GM21526 (cell line): ENCODE measurements at regions not wholly inside any gene's neighbourhood (a gene's known extent, or its start where the extent isn't known, plus 50 kb on each side); places are given as distances from the start of the nearest gene placed in this dataset.
"Not testable (repeated sequence)": the region's sequence is repeated elsewhere in the genome, so short reads cannot be mapped to it uniquely, and the experiment has no call there.

Source experiments
- ATAC-seq: cut with Tn5 transposase; IDR thresholded peaks from one replicate; pipeline ENCODE4 v1.9.1; 2021; ENCODE audit warnings: moderate library complexity; ENCODE audit not compliant: unreplicated experiment, low FRiP score

DNA sequence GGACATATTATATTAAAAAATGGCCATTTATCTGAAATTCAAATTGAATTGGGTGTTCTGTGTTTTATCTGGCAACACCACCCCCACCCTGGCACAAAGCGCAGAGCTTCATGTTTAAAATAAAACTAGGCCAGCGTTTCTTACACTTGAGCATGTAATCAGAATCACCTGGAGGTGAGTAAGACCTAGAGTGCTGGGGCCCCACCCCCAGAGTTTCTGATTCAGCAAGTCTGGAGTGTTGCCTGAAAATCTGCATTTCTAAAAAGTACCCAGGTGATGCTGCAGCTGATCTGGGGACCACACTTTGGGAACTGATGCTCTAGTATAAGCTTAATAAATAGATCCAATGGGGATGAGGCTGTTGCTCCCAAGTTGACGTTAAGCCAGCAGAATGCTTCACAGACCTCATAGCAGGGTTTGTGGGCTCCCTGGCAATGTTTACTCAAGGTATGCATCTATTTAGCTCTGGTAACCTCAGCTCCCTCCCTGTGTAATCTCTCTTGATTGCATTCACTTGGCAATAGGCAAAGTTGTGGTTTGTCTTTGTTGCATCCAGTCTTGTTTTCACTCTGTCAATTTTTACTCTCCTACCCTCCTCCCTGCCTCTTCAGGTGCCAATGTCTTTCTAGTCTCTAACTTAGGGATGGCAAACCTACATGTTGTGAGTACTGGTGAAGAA is 99.8 kb upstream of the TEX13D start:
- peak; percentile 83 for ATAC-seq

DNA sequence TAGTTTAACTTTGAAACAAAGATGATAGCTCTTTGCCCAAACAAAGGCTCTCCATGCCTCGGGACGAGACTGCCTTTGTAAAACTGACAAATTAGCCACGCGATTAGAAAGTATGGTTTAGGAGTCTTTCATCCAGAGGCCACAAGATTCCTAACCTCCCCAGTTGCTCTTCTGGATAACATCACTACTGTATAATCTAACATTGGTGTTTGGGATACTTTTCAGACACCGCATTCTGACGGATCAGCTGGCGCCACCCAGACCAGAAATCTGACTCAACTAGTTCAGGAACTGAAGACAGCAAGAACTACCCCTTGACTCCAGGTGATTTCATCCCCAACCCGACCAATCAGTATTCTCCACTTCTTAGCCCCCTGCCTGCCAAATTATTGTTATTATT is 98.1 kb upstream of the TEX13D start:
- ATAC-seq = no peak

GRCh38 chrX:124238268-124238667 is 94.2 kb upstream of the TEX13D start:
- no peak for ATAC-seq

- no peak for ATAC-seq
Measured at GRCh38 chrX:124239324-124239723, 93.1 kb upstream of the TEX13D start.

- ATAC-seq = peak; percentile 85
Measured at GRCh38 chrX:124239911-124240310, 92.5 kb upstream of the TEX13D start.

GRCh38 chrX:124240422-124240821 is 92.0 kb upstream of the TEX13D start:
- peak; percentile 24 for ATAC-seq

GRCh38 chrX:124242131-124242530 is 90.3 kb upstream of the TEX13D start:
- no peak for ATAC-seq

GRCh38 chrX:124249345-124249744 is 83.1 kb upstream of the TEX13D start:
- ATAC-seq = no peak

DNA sequence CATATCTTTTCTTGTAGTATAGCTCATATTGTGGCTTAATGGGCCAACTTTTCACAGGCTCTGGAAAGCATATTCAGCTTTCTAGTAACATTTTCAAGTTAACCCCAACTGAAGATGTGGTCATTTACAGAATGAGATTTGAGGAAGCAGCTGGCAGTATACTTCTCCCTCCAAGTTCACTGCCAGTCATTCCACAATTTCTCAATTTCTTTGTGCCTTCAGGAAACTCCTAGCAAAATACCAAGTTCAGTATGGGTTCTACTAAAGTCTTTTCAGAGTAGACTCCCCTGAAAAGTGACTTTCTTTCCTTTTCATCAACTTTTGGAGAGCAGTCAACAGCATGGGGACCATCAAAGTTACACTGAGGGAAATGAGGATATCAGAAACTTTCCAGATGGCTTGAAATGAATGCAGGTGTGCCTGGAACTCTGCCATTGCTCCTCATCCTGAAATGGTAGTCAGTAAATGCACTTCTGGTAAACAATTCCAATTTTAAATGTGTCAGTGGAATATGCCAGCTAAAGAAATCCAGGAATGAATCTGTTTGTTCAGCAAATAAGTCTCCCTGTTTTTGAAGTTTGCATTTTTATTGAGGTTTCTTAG is 81.5 kb upstream of the TEX13D start:
- no peak for ATAC-seq

GRCh38 chrX:124254611-124255010 is 77.8 kb upstream of the TEX13D start:
- no peak for ATAC-seq

DNA sequence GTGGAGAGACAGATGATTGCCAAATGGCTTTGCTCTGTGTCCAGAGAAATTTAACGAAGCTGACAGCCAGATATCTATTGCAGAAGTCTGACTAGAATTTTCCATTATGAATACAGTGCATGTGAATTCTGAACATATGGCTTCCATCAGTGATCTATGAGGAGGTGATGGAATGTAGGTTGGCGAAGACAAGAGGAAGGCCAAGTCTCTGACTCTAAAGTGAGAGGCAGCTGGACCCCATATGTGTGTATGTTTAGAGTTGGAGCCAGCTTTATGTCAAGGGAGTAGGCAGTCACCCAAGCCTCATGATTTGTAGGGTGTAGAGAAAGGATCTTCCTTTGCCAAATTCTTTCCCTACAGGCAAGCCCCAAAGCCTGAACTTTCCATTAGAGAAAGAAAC is 76.2 kb upstream of the TEX13D start:
- ATAC-seq = no peak

DNA sequence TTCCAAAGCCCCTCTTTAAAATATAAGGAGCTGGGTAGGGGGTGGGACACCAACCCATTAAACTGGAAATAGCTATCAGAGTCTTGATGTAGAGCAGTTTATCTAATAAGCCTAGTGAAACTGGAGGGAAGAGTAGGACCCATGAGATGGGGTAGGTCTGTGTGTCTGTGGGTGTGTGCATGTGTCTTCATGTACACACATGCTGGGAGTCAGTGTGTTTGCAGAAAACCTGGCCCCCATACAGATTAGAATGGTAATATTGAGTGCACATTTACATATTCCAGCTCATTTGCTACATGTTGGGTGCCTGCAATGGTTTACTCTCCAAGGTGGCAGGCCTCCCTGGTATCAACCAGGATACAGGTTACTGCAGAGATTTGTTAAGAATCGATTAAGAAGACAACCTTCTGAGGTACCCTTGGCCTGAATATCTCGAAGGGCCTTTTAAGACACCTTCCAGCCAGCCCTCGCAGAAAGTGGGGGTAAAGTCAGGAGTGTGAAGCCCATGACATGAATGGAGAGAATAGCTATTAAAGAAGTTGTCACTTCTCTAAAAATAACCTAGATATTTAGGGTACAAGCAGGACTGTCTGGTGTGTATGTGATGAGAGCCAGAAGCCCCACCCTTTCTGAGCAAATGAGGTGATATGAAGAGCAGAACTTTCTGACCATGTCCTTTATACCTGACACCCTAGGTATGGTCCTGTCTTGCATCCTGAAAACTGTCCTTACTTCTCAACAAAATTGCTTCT is 75.7 kb upstream of the TEX13D start:
- ATAC-seq = no peak

- no peak for ATAC-seq
Measured at GRCh38 chrX:124257924-124258702, 74.3 kb upstream of the TEX13D start.

DNA sequence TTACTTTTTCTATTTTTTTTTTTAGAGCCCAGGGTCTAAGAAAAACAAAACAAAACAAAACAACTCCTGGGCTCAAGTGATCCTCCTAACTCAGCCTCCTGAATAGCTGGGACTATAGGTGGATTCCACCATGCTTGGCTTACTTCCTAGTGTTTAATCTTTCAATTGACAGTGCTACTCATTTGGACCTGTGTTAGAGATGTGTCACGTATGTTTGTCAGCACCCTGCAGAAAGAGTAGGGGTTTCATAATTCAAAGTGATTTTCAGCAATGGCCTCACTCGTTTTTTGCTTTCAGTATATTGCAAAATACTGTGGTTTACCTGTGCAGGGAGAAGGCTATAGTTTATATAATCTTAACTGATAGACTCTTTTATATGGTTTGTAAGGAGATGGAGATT is 71.6 kb upstream of the TEX13D start:
- ATAC-seq = no peak

DNA sequence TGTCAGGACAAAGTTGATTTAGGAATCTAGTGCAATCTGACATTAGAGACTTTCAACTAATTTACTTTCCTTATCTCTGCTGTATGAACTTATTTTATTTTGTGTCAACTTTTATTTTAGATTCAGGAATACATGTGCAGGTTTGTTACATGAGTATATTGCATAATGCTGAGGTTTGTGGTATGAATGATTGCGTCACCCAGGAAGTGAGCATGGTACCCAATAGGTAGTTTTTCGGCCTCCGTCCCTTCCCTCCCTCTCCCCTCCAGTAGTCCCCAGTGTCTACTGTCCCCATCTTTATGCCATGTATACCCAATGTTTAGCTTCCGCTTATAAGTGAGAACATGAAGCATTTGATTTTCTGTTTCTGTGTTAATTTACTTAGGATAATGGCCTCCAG is 68.7 kb upstream of the TEX13D start:
- ATAC-seq = no peak

DNA sequence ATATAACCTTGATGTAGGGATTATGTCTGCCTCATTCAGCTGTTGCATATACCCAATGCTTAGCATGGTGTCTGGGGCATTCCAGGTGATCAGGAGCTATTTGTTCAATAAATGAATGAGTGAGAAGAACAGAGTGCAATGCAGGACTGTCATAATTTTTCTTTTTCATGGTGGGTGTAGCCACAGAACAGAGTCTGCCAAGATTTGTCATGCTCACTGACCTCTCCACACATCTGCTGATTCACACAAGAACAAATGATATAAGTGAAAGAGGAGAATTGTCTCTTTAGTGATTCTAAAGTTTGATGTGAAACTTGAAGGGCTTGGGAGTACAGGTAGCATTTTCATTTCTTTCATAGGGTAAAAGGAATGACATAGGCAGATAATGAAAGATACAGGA is 64.4 kb upstream of the TEX13D start:
- ATAC-seq = no peak

GRCh38 chrX:124269881-124270280 is 62.6 kb upstream of the TEX13D start:
- no peak for ATAC-seq

DNA sequence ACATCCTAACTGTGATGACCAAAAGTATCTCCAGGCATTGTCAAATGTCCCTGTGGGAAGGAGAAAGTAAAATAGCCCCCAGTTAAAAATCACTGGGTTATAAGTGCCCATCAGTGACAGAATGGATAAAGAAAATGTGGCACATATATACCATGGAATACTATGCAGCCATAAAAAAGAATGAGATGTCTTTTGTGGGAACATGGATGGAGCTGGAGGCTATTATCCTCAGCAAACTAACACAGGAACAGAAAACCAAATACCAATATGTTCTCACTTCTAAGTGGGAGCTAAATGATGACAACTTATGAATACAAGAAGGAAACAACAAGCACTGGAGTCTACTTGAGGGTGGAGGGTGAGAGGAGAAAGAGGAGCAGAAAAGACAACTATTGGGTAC is 60.9 kb upstream of the TEX13D start:
- ATAC-seq = not testable (repeated sequence)

DNA sequence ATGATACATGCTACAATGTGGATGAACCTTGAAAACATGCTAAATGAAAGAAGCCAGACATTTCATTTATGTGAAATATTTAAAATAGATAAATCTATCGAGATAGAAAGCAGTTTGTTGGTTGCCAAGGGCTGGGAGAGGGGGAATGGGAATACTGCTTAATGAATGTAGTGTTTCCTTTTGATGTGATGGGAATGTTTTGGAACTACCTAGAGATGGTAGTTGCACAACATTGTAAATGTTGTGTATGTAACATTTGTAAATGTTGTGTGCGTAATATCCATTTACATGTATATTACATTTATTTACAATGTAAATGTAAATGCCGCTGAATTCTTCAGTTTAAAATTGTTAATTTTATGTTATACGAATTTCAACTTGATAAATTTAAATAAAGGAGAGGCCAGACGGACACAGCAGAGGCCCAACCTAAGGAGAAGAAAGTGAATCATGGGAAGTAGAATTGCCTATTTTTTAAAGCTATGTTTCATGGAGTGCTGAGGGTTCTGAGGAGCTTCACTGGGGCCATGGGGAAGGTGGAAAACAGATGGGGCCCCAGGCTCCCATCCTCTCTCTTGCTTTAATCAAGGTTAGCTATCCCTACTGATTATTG is 60.0 kb upstream of the TEX13D start:
- ATAC-seq = no peak

DNA sequence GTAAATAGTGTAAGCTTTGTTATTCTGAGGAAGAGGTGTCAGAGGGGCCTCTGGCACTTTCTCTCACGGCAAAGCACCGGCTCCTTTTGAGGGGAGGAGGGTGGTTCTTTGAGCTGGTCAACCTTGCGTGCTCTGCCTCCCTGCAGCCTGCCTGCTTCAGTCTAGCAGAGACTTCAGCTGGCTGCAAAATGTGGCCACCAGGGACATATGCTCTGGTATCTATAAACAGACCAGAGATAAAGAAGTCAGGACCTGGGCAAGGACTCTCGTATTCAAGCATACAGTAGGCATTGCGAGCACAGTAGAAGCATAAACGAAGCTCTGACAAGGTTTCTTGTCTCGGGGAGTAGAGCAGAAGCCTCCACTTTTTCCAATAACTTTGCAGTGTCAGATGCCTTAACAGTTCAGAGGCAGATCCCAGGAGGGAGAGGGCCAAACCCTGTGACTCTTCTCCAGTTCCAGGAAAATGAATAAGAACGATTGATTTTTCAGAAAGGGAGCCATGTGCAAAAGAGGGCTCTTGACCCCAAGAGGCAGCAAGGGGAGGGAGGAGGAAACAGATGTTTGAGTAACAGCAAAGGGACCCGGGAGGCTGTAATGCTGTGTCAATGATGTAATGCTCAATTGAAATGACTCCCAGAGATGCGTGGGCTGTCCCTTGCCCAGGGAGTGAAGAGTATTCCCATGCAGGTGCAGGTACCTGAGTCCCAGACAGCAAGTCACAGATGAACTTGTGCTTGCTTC is 57.9 kb upstream of the TEX13D start:
- no peak for ATAC-seq
